Common myeloid progenitor, CD34-positive (primary cell): ENCODE measurements at regions not wholly inside any gene's neighbourhood (a gene's known extent, or its start where the extent isn't known, plus 50 kb on each side); places are given as distances from the start of the nearest gene placed in this dataset.

ENCODE experiments used
- CTCF ChIA-PET: fragments of 350-600 bp; sonication (Branson Sonifier 250); formaldehyde crosslinking; loops from one replicate; lab custom pipeline; 2021; ENCODE audit warnings: antibody characterized with exemption; lab: Charles Lee
- POLR2A ChIA-PET: fragments of 350-600 bp; sonication (Branson Sonifier 250); formaldehyde crosslinking; loops from one replicate; lab custom pipeline; 2021; ENCODE audit warnings: antibody characterized with exemption; lab: Charles Lee
- DNase-seq, 3 donors: peaks; one replicate each; pipeline versions ENCODE4 v3.0.0 to v3.0.0-alpha.2; 2013
- H3K27ac ChIP-seq, 2 experiments: 1 replicate in 1 of 2; 2 replicates in 1 of 2; pipeline ENCODE4 v1.7.0; 2013; ENCODE audit warnings: inconsistent platforms in 2 of 2, low read length in 2 of 2, mild to moderate bottlenecking in 2 of 2, low read depth in 1 of 2, moderate library complexity in 1 of 2; ENCODE audit not compliant: severe bottlenecking in 2 of 2, insufficient read depth in 1 of 2, poor library complexity in 1 of 2
- H3K27me3 ChIP-seq, 5 experiments: replicated peaks in 2 of 5; 1 replicate in 3 of 5; 2 replicates in 2 of 5; pipeline versions ENCODE4 v1.6.1 to v1.7.0; 2013; ENCODE audit warnings: low read length in 4 of 5, mild to moderate bottlenecking in 2 of 5, moderate library complexity in 2 of 5, inconsistent platforms in 1 of 5; ENCODE audit not compliant: insufficient read depth in 5 of 5, control insufficient read depth in 4 of 5
- H3K36me3 ChIP-seq, 4 experiments: 1 replicate in 2 of 4; 2 replicates in 2 of 4; pipeline versions ENCODE4 v1.6.1 to v1.7.0; 2013; ENCODE audit warnings: low read length in 3 of 4, control low read depth in 1 of 4, mild to moderate bottlenecking in 1 of 4; ENCODE audit not compliant: control insufficient read depth in 4 of 4, insufficient read depth in 4 of 4
- H3K4me1 ChIP-seq, 4 experiments: 1 replicate in 3 of 4; 2 replicates in 1 of 4; pipeline versions ENCODE4 v1.6.1 to v1.7.1; 2013; ENCODE audit warnings: low read length in 3 of 4, mild to moderate bottlenecking in 3 of 4, control low read depth in 1 of 4, inconsistent platforms in 1 of 4, moderate library complexity in 1 of 4; ENCODE audit not compliant: control insufficient read depth in 4 of 4, insufficient read depth in 4 of 4; ENCODE audit errors: control extremely low read depth in 1 of 4
- H3K4me3 ChIP-seq, 7 experiments: 1 replicate in 4 of 7; 2 replicates in 3 of 7; pipeline versions ENCODE4 v1.5.1 to v1.7.0; 2013; ENCODE audit warnings: mild to moderate bottlenecking in 7 of 7, low read length in 6 of 7, moderate library complexity in 6 of 7, inconsistent platforms in 2 of 7, low read depth in 2 of 7, control low read depth in 1 of 7; ENCODE audit not compliant: insufficient read depth in 4 of 7, control insufficient read depth in 1 of 7; ENCODE audit errors: extremely low read depth in 1 of 7
- H3K9me3 ChIP-seq, 5 experiments: 1 replicate in 4 of 5; 2 replicates in 1 of 5; pipeline versions ENCODE4 v1.6.1 to v1.7.1; 2013; ENCODE audit warnings: low read length in 4 of 5, mild to moderate bottlenecking in 2 of 5, inconsistent platforms in 1 of 5, low read depth in 1 of 5, moderate library complexity in 1 of 5; ENCODE audit not compliant: control insufficient read depth in 4 of 5, insufficient read depth in 2 of 5; ENCODE audit errors: control extremely low read depth in 1 of 5
- WGBS: methylation state at CpG from one replicate; pipeline ENCODE4 v1.1.5; 2013; ENCODE audit not compliant: insufficient coverage; 5-methylcytosine and 5-hydroxymethylcytosine counted together

DNA sequence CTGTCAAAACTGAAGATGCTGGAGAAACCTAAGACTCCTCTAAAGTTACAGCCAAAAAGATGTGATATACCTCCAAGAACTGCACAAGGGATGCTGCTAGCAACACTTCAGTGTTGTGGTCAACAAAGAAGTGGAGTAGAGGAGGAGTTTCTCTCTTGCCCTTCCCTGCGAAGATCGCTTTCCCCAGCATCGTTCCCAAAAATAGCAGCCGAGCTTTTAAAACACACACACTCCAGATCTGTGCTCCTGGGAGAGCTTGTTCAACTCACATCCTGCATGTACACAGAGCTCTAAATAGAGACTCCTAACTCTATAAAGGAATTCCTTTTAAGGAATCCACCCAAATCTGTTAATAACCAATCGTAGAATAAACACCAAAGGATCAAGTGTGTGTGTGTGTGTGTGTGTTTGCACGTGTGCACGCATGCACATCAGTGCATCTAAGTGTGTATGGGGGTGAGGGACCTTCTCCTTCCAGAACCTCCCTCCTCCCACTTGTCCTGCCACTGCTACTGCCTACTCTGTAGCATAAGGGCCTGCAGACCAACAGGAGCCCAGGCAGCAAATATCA lies 58.5 kb downstream of the PSMG1 start:
- H3K4me1 ChIP-seq = peaks cover 0 to 27% (median 10%) of the 10 kb centered on the region in 4 experiments
- H3K4me3 ChIP-seq = no peak overlapping the region
- H3K27me3 ChIP-seq = no peaks in the 10 kb centered on the region
- WGBS = 100% methylated on average over 4 of the region's 7 CpGs
- DNase-seq = no peak
- H3K36me3 ChIP-seq = no peaks in the 10 kb centered on the region
- peaks cover 0 to 3% (median 0%) of the 10 kb centered on the region in 5 experiments for H3K9me3 ChIP-seq
- CTCF ChIA-PET = interaction anchor here (1.0 to 3.2 kb wide), 8 partner anchors 13 to 391 kb away, joined by 3 to 10 read pairs (median 4); no protein-coding TSS in a partner anchor
- POLR2A ChIA-PET = no interaction called here
- H3K27ac ChIP-seq = no peak overlapping the region

DNA sequence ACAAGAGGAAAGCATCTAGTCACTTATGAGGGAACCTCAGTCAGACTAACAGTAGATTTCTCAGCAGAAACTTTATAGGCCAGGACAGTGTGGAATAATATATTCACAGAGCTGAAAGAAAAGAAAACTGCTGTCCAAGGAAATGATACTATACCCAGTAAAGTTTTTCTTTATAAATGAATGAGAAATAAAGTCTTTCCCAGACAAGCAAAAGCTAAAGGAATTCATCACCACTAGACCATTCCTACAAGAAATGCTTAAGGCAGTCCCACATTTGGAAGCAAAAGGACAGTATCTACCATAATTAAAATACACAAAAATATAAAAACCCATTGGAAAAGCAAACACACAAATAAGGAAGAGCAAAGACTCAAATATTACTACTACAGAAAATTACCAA lies 59.9 kb downstream of the PSMG1 start:
- Histone ChIP-seq H3K4me1 (peaks cover 0 to 30% (median 10%) of the 10 kb centered on the region in 4 experiments), H3K9me3 (peaks cover 0 to 3% (median 0%) of the 10 kb centered on the region in 5 experiments), H3K27ac (no peak overlapping the region), H3K27me3 (no peaks in the 10 kb centered on the region), H3K36me3 (no peaks in the 10 kb centered on the region), H3K4me3 (no peak overlapping the region)
- POLR2A ChIA-PET = interaction anchor here (0.6 kb wide), 1 partner anchor 205 kb away, joined by 3 read pairs; no protein-coding TSS in a partner anchor
- no peak for DNase-seq
- CTCF ChIA-PET = interaction anchor here (0.9 to 3.2 kb wide), 8 partner anchors 8 to 389 kb away, joined by 3 to 10 read pairs (median 3); no protein-coding TSS in a partner anchor

DNA sequence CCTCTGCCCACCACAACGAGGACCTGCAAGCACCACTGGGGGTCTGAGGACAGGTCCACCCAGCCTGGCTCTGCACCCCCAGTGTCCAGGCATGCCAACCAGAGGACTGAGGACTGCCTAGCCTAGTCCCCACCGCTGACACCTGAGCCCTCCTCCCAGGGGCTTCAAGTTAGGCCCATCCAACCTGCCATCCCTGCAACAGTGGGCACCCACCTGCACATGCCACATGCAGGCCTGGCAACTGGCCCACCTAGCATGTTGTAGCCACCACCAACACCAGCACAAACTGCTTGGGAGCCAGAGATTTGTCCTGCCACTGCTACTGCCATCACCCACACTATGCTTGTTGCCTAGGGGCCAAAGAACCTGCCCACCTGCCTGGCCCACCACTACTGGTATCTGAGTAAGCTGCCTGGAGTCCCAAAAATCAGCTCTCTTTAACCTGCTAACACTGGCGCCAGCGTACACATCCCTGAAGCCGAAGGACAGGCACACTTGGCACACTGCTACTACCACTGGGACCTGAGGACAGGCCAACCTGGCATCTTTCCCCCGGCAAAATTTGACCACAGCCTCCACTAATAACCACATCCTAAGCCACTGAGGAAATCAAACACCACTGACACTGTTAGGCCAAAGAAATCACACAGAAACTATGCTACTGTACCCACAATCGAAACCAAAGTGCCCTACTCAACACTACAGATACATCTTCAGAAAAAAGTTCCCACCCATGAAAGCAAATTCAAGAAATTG lies 61.5 kb downstream of the PSMG1 start:
- 60% methylated on average over 5 of the region's 7 CpGs for WGBS
- Histone ChIP-seq H3K9me3 (peaks cover 0 to 3% (median 0%) of the 10 kb centered on the region in 5 experiments), H3K4me3 (no peak overlapping the region), H3K27me3 (no peaks in the 10 kb centered on the region), H3K4me1 (peaks cover 0 to 30% (median 10%) of the 10 kb centered on the region in 4 experiments), H3K36me3 (no peaks in the 10 kb centered on the region), H3K27ac (no peak overlapping the region)
- peak in 2 of 3 donors; percentile 64 to 69 for DNase-seq
- ChIA-PET POLR2A (interaction anchor here (0.7 kb wide), 1 partner anchor 126 kb away, joined by 4 read pairs; no protein-coding TSS in a partner anchor), CTCF (interaction anchor here (0.6 to 3.2 kb wide), 2 partner anchors 15 to 388 kb away, joined by 3 to 10 read pairs; no protein-coding TSS in a partner anchor)

DNA sequence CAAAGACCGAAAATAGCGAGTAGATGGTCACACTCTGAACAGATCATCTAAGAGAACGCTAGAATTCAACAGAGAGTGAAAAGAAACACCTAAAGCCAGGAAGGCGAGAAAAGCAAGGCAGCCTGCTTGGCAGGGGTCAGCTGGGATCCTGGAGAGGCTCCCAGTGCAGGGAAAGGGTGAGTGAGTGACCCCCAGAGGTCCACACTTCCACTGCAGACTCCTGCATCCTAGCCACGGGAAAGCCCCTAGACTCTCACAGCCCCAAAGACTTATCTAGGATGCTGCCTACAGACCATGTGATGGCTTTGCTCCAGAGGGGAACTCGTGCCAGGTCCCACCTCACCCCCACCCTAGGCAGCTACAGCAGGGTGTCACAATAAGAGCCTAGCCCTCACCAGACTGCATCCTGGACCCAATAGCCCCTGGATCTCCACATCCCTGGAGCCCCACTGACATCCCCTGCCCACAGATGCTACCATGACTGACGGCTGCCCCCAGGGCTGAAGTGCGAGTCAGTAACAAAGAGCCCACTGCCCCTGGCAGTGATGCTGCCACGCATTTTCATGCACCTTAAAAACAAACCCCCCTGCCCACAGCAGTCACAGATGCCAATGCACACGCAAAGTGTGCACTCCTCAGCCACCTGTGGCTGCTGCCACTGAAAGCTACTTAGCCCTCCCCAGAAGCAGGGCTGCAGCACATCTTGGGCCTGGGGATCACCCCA lies 62.2 kb downstream of the PSMG1 start:
- H3K9me3 ChIP-seq = peaks cover 0 to 3% (median 0%) of the 10 kb centered on the region in 5 experiments
- no peak overlapping the region for H3K27ac ChIP-seq
- H3K36me3 ChIP-seq = no peaks in the 10 kb centered on the region
- ChIA-PET POLR2A (no interaction called here), CTCF (interaction anchor here (0.6 kb wide), 1 partner anchor 15 kb away, joined by 3 read pairs; no protein-coding TSS in a partner anchor)
- H3K4me1 ChIP-seq = peaks cover 0 to 27% (median 10%) of the 10 kb centered on the region in 4 experiments
- H3K4me3 ChIP-seq = no peak overlapping the region
- no peaks in the 10 kb centered on the region for H3K27me3 ChIP-seq
- peak in 1 of 3 donors; percentile 27 for DNase-seq
- WGBS = 83% methylated on average over 7 of the region's 10 CpGs

DNA sequence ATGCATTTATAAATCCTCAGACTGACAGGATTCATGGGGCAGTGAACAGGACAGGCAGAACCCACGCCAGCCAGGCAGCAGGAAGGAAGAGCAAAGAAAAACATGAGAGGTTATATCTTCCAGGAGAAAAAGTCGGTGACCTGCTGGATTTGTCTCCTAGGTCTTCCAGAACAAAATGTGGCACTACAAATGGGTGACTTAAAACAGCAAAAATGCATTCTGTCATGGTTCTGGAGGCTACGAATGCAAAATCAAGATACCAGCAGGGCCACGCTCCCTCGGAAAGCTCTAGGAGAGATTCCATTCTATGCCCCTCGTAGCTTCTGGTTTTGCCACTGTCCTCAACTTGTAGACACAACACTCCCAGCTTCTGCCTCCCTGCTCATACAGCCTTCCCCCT lies 63.4 kb downstream of the PSMG1 start:
- Histone ChIP-seq H3K27ac (no peak overlapping the region), H3K4me3 (no peak overlapping the region), H3K36me3 (no peaks in the 10 kb centered on the region), H3K9me3 (peaks cover 0 to 3% (median 0%) of the 10 kb centered on the region in 5 experiments), H3K27me3 (no peaks in the 10 kb centered on the region), H3K4me1 (peaks cover 0 to 20% (median 6%) of the 10 kb centered on the region in 4 experiments)
- POLR2A ChIA-PET = interaction anchor here (0.7 kb wide), 1 partner anchor 80 kb away, joined by 8 read pairs; no protein-coding TSS in a partner anchor
- no peak for DNase-seq
- 91% methylated on average over 6 of the region's 6 CpGs for WGBS
- CTCF ChIA-PET = no interaction called here

DNA sequence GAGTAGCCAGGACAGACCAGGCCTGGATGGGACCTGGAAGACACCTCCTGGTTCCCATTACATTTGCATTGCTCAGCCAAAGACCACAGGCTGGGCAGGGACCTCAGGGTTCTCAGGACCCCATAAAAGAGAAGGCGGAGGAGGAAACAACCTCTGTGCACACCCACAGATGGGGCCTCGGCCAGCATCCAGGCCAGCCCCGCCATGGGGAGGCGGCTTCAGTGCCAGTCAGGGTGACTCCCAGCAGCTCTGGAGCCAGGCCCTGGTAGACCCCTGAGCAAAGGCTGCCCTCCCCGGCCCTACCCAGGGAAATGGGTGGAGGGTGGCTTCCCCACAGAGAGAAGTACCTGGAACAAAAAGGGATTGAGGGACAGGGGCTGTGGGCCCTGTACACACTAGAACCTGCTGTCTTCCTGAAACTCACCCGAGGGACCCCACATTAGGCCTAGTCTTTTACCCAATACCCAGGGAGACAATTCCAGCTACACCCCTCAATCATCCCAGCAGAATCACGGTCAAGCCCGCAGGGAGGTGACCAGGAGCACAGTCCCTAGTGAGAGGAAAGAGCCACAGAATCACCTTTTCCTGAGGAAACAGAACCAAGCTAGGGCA lies 64.5 kb downstream of the PSMG1 start:
- DNase-seq = no peak
- Histone ChIP-seq H3K27ac (no peak overlapping the region), H3K27me3 (no peaks in the 10 kb centered on the region), H3K36me3 (no peaks in the 10 kb centered on the region), H3K4me3 (no peak overlapping the region), H3K9me3 (peaks cover 0 to 3% (median 0%) of the 10 kb centered on the region in 5 experiments), H3K4me1 (peaks cover 0 to 20% (median 6%) of the 10 kb centered on the region in 4 experiments)
- ChIA-PET CTCF (interaction anchor here (0.6 kb wide), 1 partner anchor 13 kb away, joined by 3 read pairs; no protein-coding TSS in a partner anchor), POLR2A (no interaction called here)
- WGBS = 100% methylated on average over 4 of the region's 8 CpGs
